Suprapubic skin (tissue), 4 donors: ENCODE measurements at regions not wholly inside any gene's neighbourhood (a gene's known extent, or its start where the extent isn't known, plus 50 kb on each side); places are given as distances from the start of the nearest gene placed in this dataset.

ENCODE experiments used
- CTCF ChIP-seq, 2 donors: fragments of 200-600 bp in 1 of 2; fragments of 450-650 bp in 1 of 2; sonication (generic) in 1 of 2; IDR thresholded peaks; one replicate each; pipeline ENCODE4 v1.5.1; 2016 to 2019; ENCODE audit warnings: antibody characterized with exemption in 2 of 2, mild to moderate bottlenecking in 1 of 2, moderate library complexity in 1 of 2
- EP300 ChIP-seq: sonication (generic); formaldehyde crosslinking; IDR thresholded peaks from one replicate; pipeline ENCODE4 v1.6.1; 2017; ENCODE audit warnings: antibody characterized with exemption
- POLR2A ChIP-seq, 2 donors: fragments of 450-650 bp; IDR thresholded peaks; one replicate each; pipeline ENCODE4 v1.6.1; 2017; ENCODE audit warnings: antibody characterized with exemption in 2 of 2, mild to moderate bottlenecking in 2 of 2, moderate library complexity in 2 of 2
- POLR2AphosphoS5 ChIP-seq, 3 donors: sonication (generic); formaldehyde crosslinking; IDR thresholded peaks; one replicate each; pipeline ENCODE4 v1.6.1; 2017; ENCODE audit warnings: antibody characterized with exemption in 3 of 3

DNA sequence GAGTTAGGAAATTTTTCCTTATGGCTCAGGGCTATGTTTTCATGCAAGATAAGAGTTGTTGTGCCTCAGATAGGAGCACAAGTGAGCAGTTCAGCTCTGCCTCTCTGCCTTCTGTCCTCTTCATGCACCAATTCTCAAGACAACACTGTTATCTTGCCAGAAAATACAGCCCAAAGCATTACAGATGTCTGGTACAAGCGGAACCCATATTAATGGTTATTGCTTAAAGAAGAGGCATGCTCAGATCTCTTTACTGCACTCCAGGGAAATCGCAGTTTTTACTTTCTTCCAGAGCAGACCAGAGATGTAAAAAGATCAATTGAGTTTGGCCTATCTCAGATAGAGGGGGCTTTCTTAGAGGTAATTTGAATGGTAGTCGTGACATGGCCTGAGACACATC is 361.6 kb upstream of the WWC1 start:
- TF ChIP-seq CTCF (IDR thresholded peaks at IDR 0.05) (no peak), POLR2AphosphoS5 (IDR thresholded peaks at IDR 0.05) (no peak), POLR2A (IDR thresholded peaks at IDR 0.05) (no peak), EP300 (no peak)
